HFFc6 (cell line): ENCODE measurements at regions not wholly inside any gene's neighbourhood (a gene's known extent, or its start where the extent isn't known, plus 50 kb on each side); places are given as distances from the start of the nearest gene placed in this dataset.

Experiments
- DNase-seq: peaks from one replicate; pipeline ENCODE4 v3.0.0-alpha.2; 2018
- H3K27ac Mint-ChIP-seq: 2 replicates; pipeline ENCODE4 v1.8.0; 2020; ENCODE audit warnings: mild to moderate bottlenecking, mixed read lengths
- H3K27me3 Mint-ChIP-seq: 2 replicates; pipeline ENCODE4 v1.8.0; 2021; ENCODE audit warnings: mild to moderate bottlenecking, moderate library complexity, mixed read lengths; ENCODE audit not compliant: insufficient read depth
- H3K36me3 Mint-ChIP-seq: 2 replicates; pipeline ENCODE4 v1.8.0; 2021; ENCODE audit warnings: low read depth, mixed read lengths
- H3K4me1 Mint-ChIP-seq: 2 replicates; pipeline ENCODE4 v1.8.0; 2020; ENCODE audit warnings: low read depth, mixed read lengths
- H3K4me3 Mint-ChIP-seq: 2 replicates; pipeline ENCODE4 v1.8.0; 2020; ENCODE audit warnings: mild to moderate bottlenecking, moderate library complexity, mixed read lengths
- H3K9me3 Mint-ChIP-seq: 2 replicates; pipeline ENCODE4 v1.8.0; 2020; ENCODE audit warnings: mild to moderate bottlenecking, mixed read lengths
- TF ChIP-seq, protein P1 (sequence below): fragments of 200-600 bp; sonication (generic); IDR thresholded peaks from 2 replicates; pipeline ENCODE4 v1.5.0; 2021; ENCODE audit warnings: antibody characterized with exemption, mild to moderate bottlenecking

DNA sequence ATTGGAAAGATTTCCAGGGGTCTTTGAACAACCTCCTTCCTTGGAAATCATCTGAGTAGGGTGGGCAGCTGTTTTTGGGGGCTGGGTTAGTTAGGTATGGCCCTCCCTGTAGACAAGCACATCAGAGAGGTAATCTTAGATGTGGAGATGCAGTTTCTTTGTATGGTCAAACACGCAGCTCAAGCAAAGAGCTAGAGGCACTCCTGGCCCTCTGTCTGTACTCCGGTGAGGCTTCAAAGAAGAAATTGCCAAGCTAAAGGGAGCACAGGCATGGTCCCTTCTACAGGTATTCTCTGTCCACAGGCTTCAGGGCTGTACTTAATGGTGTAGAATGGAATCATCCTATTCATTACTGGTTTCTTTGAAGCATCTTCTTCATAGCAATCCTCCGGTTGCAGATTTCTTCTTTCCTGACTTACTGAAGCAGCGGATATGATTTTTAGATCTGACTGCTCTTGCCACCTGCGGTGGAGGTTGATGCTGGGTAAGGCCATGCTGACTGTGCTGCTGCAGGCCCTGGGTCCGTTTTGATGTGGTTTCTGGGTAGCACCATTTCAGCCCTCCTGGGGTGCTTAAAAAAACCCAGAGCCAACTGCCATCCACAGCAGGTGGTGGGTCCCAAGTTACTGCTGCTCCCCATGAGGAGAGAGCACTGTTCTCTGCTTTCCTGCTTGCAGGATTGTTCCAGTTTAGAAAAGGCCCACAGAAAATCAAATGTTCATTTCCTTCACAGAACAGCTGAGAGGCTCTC is 318.9 kb upstream of the GATB start:
- H3K9me3 Mint-ChIP-seq, result peaks cover 4% of the 10 kb centered on the region; the same call in 1 of the 2 replicates
- peaks cover 14% of the 10 kb centered on the region for H3K27me3 Mint-ChIP-seq
- H3K4me1 Mint-ChIP-seq, result no peaks in the 10 kb centered on the region
- H3K27ac Mint-ChIP-seq, result no peak overlapping the region
- TF ChIP-seq, protein P1, sequence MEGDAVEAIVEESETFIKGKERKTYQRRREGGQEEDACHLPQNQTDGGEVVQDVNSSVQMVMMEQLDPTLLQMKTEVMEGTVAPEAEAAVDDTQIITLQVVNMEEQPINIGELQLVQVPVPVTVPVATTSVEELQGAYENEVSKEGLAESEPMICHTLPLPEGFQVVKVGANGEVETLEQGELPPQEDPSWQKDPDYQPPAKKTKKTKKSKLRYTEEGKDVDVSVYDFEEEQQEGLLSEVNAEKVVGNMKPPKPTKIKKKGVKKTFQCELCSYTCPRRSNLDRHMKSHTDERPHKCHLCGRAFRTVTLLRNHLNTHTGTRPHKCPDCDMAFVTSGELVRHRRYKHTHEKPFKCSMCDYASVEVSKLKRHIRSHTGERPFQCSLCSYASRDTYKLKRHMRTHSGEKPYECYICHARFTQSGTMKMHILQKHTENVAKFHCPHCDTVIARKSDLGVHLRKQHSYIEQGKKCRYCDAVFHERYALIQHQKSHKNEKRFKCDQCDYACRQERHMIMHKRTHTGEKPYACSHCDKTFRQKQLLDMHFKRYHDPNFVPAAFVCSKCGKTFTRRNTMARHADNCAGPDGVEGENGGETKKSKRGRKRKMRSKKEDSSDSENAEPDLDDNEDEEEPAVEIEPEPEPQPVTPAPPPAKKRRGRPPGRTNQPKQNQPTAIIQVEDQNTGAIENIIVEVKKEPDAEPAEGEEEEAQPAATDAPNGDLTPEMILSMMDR, result no peak
- DNase-seq, result no peak
- no peak overlapping the region for H3K4me3 Mint-ChIP-seq
- no peaks in the 10 kb centered on the region; the same call in none of the 2 replicates for H3K36me3 Mint-ChIP-seq

DNA sequence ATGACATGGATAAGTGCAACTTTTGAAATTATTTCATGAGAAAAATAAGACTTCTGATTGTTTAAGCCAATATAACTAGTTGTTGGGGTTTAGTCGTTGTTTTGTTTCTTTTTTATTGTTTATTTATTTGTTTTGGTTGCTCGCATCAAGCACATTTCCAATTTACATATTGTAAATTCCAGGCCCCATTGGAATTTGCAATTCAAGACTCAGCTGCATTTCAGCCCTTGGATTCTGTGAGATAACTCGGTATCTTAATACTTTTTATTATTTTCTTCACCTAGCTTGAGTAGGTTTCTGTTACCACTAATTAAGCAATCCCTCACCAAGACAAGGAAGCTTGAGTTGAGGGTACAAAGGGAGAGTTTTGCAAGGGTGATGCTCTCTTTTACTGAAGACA is 318.3 kb upstream of the GATB start:
- Mint-ChIP-seq H3K9me3 (peaks cover 4% of the 10 kb centered on the region; the same call in 1 of the 2 replicates), H3K27me3 (peaks cover 10% of the 10 kb centered on the region), H3K36me3 (no peaks in the 10 kb centered on the region; the same call in none of the 2 replicates), H3K4me3 (no peak overlapping the region), H3K4me1 (peaks cover 2% of the 10 kb centered on the region), H3K27ac (no peak overlapping the region)
- DNase-seq, result no peak
- TF ChIP-seq, protein P1, result no peak

DNA sequence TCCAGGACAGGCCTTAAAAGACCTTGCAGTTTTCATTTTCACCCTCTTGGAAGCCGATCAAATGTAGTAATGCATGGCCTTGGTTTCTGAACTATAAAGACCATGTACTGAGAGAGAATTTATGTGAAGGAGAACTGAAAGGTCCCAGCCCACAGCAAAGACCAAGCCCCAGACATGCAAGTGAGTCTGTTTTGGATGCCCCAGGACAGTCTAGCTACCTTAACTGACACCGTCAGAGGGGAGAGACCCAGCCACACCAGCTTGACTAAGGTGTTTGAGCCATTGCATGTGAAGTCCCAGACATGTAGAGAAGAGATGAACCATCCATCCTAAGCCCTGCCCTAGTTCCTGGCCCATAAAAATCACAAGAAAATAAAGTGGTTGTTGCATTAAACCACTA is 316.8 kb upstream of the GATB start:
- TF ChIP-seq, protein P1, result no peak
- DNase-seq, result no peak
- Mint-ChIP-seq H3K4me1 (peaks cover 17% of the 10 kb centered on the region), H3K36me3 (no peaks in the 10 kb centered on the region; the same call in none of the 2 replicates), H3K4me3 (no peak overlapping the region), H3K27me3 (peaks cover 12% of the 10 kb centered on the region), H3K27ac (no peak overlapping the region), H3K9me3 (peaks cover 4% of the 10 kb centered on the region; the same call in 1 of the 2 replicates)

DNA sequence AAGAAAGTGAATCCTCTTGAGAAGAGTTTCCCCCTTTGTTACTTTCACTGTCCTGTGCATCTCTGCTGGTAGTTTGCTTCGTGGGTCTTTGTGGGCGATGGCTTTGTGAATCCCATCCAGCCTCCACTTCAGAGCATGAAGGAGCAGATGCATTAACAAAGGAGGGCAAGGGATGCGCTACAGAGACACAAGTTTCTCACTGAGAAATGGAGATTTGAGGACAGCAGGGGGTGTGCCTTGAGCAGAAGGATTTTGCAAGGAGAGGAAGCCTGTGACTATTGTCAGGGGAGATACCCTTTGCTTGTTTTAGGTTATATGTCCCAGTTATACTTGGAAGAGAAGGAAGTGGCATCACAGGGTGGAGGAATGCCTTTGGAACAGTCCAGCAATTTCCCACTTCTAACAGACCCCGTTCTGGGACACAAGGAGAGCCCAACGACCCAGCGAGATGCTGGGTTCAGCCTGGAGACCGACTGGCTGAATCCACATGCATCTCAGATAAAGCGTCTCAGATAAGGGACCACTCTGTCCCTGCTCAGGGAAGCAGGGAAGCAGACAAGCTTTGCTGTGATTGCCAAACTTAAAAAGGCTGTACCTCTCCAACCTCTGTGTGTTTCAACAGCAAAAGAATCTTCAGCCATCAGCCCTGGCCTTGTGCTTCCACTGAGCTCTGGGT is 314.6 kb upstream of the GATB start:
- no peak overlapping the region for H3K27ac Mint-ChIP-seq
- H3K9me3 Mint-ChIP-seq, result no peaks in the 10 kb centered on the region
- no peak overlapping the region for H3K4me3 Mint-ChIP-seq
- DNase-seq, result no peak
- TF ChIP-seq, protein P1, result no peak
- no peaks in the 10 kb centered on the region; the same call in 1 of the 2 replicates for H3K36me3 Mint-ChIP-seq
- peaks cover 12% of the 10 kb centered on the region for H3K27me3 Mint-ChIP-seq
- H3K4me1 Mint-ChIP-seq, result peaks cover 31% of the 10 kb centered on the region

DNA sequence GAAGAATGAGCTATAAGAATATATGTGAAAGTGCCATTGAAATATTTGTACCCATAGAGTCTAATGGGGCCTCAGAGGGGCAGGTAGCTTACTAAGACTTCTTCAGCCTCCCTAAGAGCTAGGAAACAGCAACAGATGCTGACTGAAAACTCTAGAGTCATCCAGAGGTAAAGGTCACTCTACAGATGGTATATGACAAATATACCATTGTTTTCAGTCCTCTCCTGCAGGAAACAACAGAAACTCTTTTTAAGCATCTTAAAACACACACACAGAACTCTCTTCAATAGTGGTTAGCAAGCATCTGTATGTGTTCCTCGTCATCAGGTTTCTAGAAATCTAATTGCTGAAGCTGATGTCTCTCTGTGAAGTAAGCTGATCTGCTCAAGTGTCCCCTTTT is 313.8 kb upstream of the GATB start:
- no peak overlapping the region for H3K27ac Mint-ChIP-seq
- no peaks in the 10 kb centered on the region for H3K9me3 Mint-ChIP-seq
- no peak for DNase-seq
- H3K4me3 Mint-ChIP-seq, result no peak overlapping the region
- peaks cover 31% of the 10 kb centered on the region for H3K4me1 Mint-ChIP-seq
- H3K27me3 Mint-ChIP-seq, result peaks cover 12% of the 10 kb centered on the region
- TF ChIP-seq, protein P1, result no peak
- no peaks in the 10 kb centered on the region; the same call in 1 of the 2 replicates for H3K36me3 Mint-ChIP-seq
